GM12878 (cell line): ENCODE measurements at regions not wholly inside any gene's neighbourhood (a gene's known extent, or its start where the extent isn't known, plus 50 kb on each side); places are given as distances from the start of the nearest gene placed in this dataset.

Experiments
- ATAC-seq: fragments of 200-7000 bp; cut with Tn5 transposase; 3 replicates; pipeline ENCODE4 v1.9.1; 2020; ENCODE audit warnings: mild to moderate bottlenecking, moderate library complexity
- BruUV-seq: library from RNA; stranded (reverse); fragments of 400-500 nt; replicated peaks from 2 replicates; lab custom pipeline; 2021; lab: Mats Ljungman, UMichigan
- CTCF ChIA-PET: fragments of 300-600 bp; sonication (Branson Sonifier 250); formaldehyde crosslinking; extraction: SDS; loops from one replicate; lab custom pipeline; 2021; ENCODE audit warnings: inconsistent platforms; lab: Yijun Ruan, JAX
- POLR2A ChIA-PET: fragments of 350-600 bp; formaldehyde crosslinking; extraction: SDS; loops from one replicate; lab custom pipeline; 2021; ENCODE audit warnings: inconsistent platforms; lab: Charles Lee
- RAD21 ChIA-PET: fragments of 300-600 bp; sonication (Branson Sonifier 250); formaldehyde crosslinking; loops from one replicate; lab custom pipeline; 2023; ENCODE audit warnings: antibody characterized with exemption; ENCODE audit not compliant: unreplicated experiment; lab: Charles Lee
- SMC1A ChIA-PET: fragments of 300-600 bp; sonication (Branson Sonifier 250); formaldehyde crosslinking; loops from one replicate; lab custom pipeline; 2023; ENCODE audit not compliant: unreplicated experiment, uncharacterized antibody; lab: Charles Lee
- DNase-seq: peaks from one replicate; pipeline ENCODE4 v3.0.0-alpha.2; 2011; ENCODE audit warnings: low read depth, low spot score
- FAIRE-seq: peaks from 3 replicates; lab custom pipeline; 2011; peaks lifted over from hg19 to GRCh38; lab: Jason Lieb, UNC
- H2AFZ ChIP-seq: 2 replicates; pipeline ENCODE4 v1.6.0; 2011; ENCODE audit warnings: low read depth, low read length, control low read depth; ENCODE audit not compliant: control insufficient read depth
- H3K27ac ChIP-seq: 2 replicates; pipeline ENCODE4 v1.5.1; 2011; ENCODE audit warnings: control low read depth; ENCODE audit not compliant: control insufficient read depth, insufficient read depth
- H3K27me3 ChIP-seq, 2 experiments: replicated peaks in 1 of 2; 2 replicates each; pipeline versions ENCODE4 v1.6.0 to v1.6.1; 2011; ENCODE audit warnings: low read length in 1 of 2; ENCODE audit not compliant: control insufficient read depth in 2 of 2, insufficient read depth in 2 of 2
- H3K36me3 ChIP-seq, 2 experiments: 2 replicates each; pipeline ENCODE4 v1.5.1; 2011; ENCODE audit warnings: low read length in 1 of 2; ENCODE audit not compliant: control insufficient read depth in 2 of 2, insufficient read depth in 2 of 2
- H3K4me1 ChIP-seq: 2 replicates; pipeline ENCODE4 v1.6.1; 2011; ENCODE audit warnings: mild to moderate bottlenecking, low read length, moderate library complexity, mixed read lengths; ENCODE audit not compliant: control insufficient read depth, insufficient read depth
- H3K4me2 ChIP-seq: 2 replicates; pipeline ENCODE4 v1.6.0; 2011; ENCODE audit warnings: control low read depth; ENCODE audit not compliant: control insufficient read depth, insufficient read depth
- H3K4me3 ChIP-seq: fragments of 200-600 bp; sonication (generic); 2 replicates; pipeline ENCODE4 v1.5.1; 2016
- H3K79me2 ChIP-seq: 2 replicates; pipeline ENCODE4 v1.6.0; 2011; ENCODE audit warnings: low read length; ENCODE audit not compliant: control insufficient read depth, insufficient read depth
- H3K9ac ChIP-seq: 2 replicates; pipeline ENCODE4 v1.8.0; 2011; ENCODE audit warnings: low read length, control low read depth, mixed read lengths; ENCODE audit not compliant: control insufficient read depth, insufficient read depth
- H3K9me3 ChIP-seq: replicated peaks from 3 replicates; pipeline ENCODE4 v1.5.1; 2011; ENCODE audit warnings: mild to moderate bottlenecking, low read length; ENCODE audit not compliant: control insufficient read depth, insufficient read depth
- H4K20me1 ChIP-seq: 2 replicates; pipeline ENCODE4 v1.6.0; 2011; ENCODE audit not compliant: control insufficient read depth, insufficient read depth
- EED ChIP-seq: sonication (generic); IDR thresholded peaks from 2 replicates; pipeline ENCODE4 v1.6.1; 2016; ENCODE audit warnings: antibody characterized with exemption, low read depth
- EP300 ChIP-seq, 2 experiments: fragments of 150-350 bp in 1 of 2; IDR thresholded peaks; 2 replicates each; pipeline ENCODE4 v1.6.1; 2011 to 2012; ENCODE audit warnings: low read depth in 2 of 2, low read length in 2 of 2, borderline replicate concordance in 1 of 2, improper control_type of control experiment in 1 of 2, inconsistent platforms in 1 of 2; ENCODE audit not compliant: control insufficient read depth in 1 of 2
- HCFC1 ChIP-seq: fragments of 150-350 bp; IDR thresholded peaks from 2 replicates; pipeline ENCODE4 v1.6.1; 2014; ENCODE audit warnings: low read length
- LARP7 ChIP-seq: fragments of 450-650 bp; IDR thresholded peaks from 2 replicates; pipeline ENCODE4 v1.6.1; 2017; ENCODE audit warnings: mild to moderate bottlenecking
- MEF2A ChIP-seq: IDR thresholded peaks from 2 replicates; pipeline ENCODE4 v1.6.1; 2011; ENCODE audit warnings: low read depth, mild to moderate bottlenecking, low read length, moderate library complexity; ENCODE audit not compliant: insufficient read depth
- NBN ChIP-seq: fragments of 450-650 bp; IDR thresholded peaks from 2 replicates; pipeline ENCODE4 v1.6.1; 2016
- NFXL1 ChIP-seq: fragments of 450-650 bp; IDR thresholded peaks from 2 replicates; pipeline ENCODE4 v1.6.1; 2017; ENCODE audit warnings: antibody characterized with exemption, mild to moderate bottlenecking, borderline replicate concordance
- NRF1 ChIP-seq: conservative IDR thresholded peaks from 2 replicates; pipeline ENCODE4 v1.6.1; 2011; ENCODE audit warnings: mild to moderate bottlenecking, low read depth, low read length, improper control_type of control experiment
- PML ChIP-seq: IDR thresholded peaks from 2 replicates; pipeline ENCODE4 v1.6.1; 2012; ENCODE audit warnings: low read length, inconsistent platforms
- POLR2A ChIP-seq: IDR thresholded peaks from 2 replicates; pipeline ENCODE4 v1.6.1; 2011; ENCODE audit warnings: low read depth, mild to moderate bottlenecking, low read length
- POLR2AphosphoS2 ChIP-seq: IDR thresholded peaks from 2 replicates; pipeline ENCODE4 v1.6.1; 2011; ENCODE audit warnings: low read depth, mild to moderate bottlenecking, low read length, improper control_type of control experiment, moderate library complexity
- POLR2AphosphoS5 ChIP-seq: IDR thresholded peaks from 2 replicates; pipeline ENCODE4 v1.6.1; 2011; ENCODE audit warnings: mild to moderate bottlenecking, low read length, inconsistent platforms
- SMAD1 ChIP-seq: fragments of 450-650 bp; IDR thresholded peaks from 2 replicates; pipeline ENCODE4 v1.6.1; 2018; ENCODE audit warnings: mild to moderate bottlenecking, low read depth; ENCODE audit not compliant: partially characterized antibody
- SMARCA5 ChIP-seq: fragments of 450-650 bp; IDR thresholded peaks from 2 replicates; pipeline ENCODE4 v1.6.1; 2017; ENCODE audit warnings: mild to moderate bottlenecking
- STAT1 ChIP-seq: fragments of 450-650 bp; conservative IDR thresholded peaks from 2 replicates; pipeline ENCODE4 v1.6.1; 2014; ENCODE audit warnings: antibody characterized with exemption, mild to moderate bottlenecking
- TAF1 ChIP-seq: IDR thresholded peaks from 2 replicates; pipeline ENCODE4 v1.6.1; 2011; ENCODE audit warnings: mild to moderate bottlenecking, low read depth, low read length, borderline replicate concordance
- ZZZ3 ChIP-seq: IDR thresholded peaks from 2 replicates; pipeline ENCODE4 v1.6.1; 2011; ENCODE audit warnings: low read depth; ENCODE audit not compliant: control insufficient read depth, insufficient read length
- WGBS: methylation state at CpG from one replicate; pipeline ENCODE4 v1.1.6; 2016; ENCODE audit warnings: low lambda C conversion rate; ENCODE audit not compliant: insufficient replicate concordance, insufficient coverage; ENCODE audit errors: missing lambda C conversion rate; 5-methylcytosine and 5-hydroxymethylcytosine counted together
- in situ Hi-C: fragments of 300-500 bp; cut with MboI; formaldehyde crosslinking; loops from 9 replicates; pipeline ENCODE4 v1.14.3; 2018; ENCODE audit warnings: mixed read lengths
- intact Hi-C: fragments of 100-400 bp; cut with micrococcal nuclease; formaldehyde crosslinking; loops from one replicate; pipeline ENCODE4 v1.14.2; 2022; ENCODE audit not compliant: unreplicated experiment
- TF ChIP-seq, protein P1 (sequence below): fragments of 450-650 bp; formaldehyde crosslinking; IDR thresholded peaks from 2 replicates; pipeline ENCODE4 v1.5.0; 2022; ENCODE audit warnings: mild to moderate bottlenecking, missing genetic modification characterization
- TF ChIP-seq, protein P2 (sequence below): fragments of 450-650 bp; IDR thresholded peaks from 2 replicates; pipeline ENCODE4 v1.6.1; 2017; ENCODE audit warnings: mild to moderate bottlenecking, low read depth, inconsistent platforms; ENCODE audit not compliant: poor library complexity, severe bottlenecking

DNA sequence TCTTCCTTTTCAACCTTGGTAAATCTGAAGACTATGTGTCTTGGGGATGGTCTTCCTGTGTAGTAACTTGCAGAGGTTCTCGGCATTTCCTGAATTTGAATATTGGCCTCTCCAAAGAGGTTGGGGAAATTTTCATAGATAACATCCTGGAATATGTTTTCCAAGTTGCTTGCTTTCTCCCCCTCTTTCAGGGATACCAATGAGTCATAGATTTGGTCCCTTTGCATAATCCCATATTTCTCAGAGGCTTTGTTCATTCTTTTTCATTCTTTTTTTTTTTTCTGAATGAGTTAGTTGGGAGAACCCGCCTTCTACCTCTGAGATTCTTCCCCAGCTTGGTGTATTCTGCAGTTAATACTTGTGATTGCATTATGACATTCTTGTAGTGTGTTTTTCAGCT lies 549.2 kb upstream of the AMOT start:
- Histone ChIP-seq H3K4me2 (no peak overlapping the region), H3K79me2 (no peaks in the 10 kb centered on the region), H3K4me1 (no peaks in the 10 kb centered on the region), H2AFZ (no peak overlapping the region), H3K27ac (no peak overlapping the region), H3K9me3 (no peaks in the 10 kb centered on the region; the same call in 2 of the 3 replicates), H3K36me3 (no peaks in the 10 kb centered on the region), H3K9ac (no peak overlapping the region), H3K4me3 (no peak overlapping the region), H4K20me1 (no peaks in the 10 kb centered on the region), H3K27me3 (no peaks in the 10 kb centered on the region)
- 92% methylated on average over 1 of the region's 2 CpGs for WGBS
- in situ Hi-C loops (no loop called here), intact Hi-C loops (no loop called here)
- ATAC-seq (no peak), DNase-seq (no peak), FAIRE-seq (no peak)
- ChIA-PET RAD21 (no interaction called here), SMC1A (interaction anchor here (1.3 kb wide), 1 partner anchor 9 kb away, joined by 4 read pairs; no protein-coding TSS in a partner anchor), CTCF (no interaction called here), POLR2A (no interaction called here)
- no TSS peak for BruUV-seq
- no peak for TF ChIP-seq STAT1
- no peak for TF ChIP-seq LARP7
- no peak for TF ChIP-seq EP300 (IDR thresholded peaks at IDR 0.05; ENCODE audit: borderline replicate concordance in 1 of 2, control insufficient read depth in 1 of 2, low read depth in 2 of 2, low read length in 2 of 2)
- TF ChIP-seq POLR2AphosphoS5, result no peak
- no peak for TF ChIP-seq POLR2A
- TF ChIP-seq TAF1, result no peak
- TF ChIP-seq MEF2A, result no peak
- no peak for TF ChIP-seq POLR2AphosphoS2
- no peak for TF ChIP-seq SMARCA5
- TF ChIP-seq SMAD1, result no peak
- TF ChIP-seq NFXL1, result no peak
- TF ChIP-seq, protein P1, sequence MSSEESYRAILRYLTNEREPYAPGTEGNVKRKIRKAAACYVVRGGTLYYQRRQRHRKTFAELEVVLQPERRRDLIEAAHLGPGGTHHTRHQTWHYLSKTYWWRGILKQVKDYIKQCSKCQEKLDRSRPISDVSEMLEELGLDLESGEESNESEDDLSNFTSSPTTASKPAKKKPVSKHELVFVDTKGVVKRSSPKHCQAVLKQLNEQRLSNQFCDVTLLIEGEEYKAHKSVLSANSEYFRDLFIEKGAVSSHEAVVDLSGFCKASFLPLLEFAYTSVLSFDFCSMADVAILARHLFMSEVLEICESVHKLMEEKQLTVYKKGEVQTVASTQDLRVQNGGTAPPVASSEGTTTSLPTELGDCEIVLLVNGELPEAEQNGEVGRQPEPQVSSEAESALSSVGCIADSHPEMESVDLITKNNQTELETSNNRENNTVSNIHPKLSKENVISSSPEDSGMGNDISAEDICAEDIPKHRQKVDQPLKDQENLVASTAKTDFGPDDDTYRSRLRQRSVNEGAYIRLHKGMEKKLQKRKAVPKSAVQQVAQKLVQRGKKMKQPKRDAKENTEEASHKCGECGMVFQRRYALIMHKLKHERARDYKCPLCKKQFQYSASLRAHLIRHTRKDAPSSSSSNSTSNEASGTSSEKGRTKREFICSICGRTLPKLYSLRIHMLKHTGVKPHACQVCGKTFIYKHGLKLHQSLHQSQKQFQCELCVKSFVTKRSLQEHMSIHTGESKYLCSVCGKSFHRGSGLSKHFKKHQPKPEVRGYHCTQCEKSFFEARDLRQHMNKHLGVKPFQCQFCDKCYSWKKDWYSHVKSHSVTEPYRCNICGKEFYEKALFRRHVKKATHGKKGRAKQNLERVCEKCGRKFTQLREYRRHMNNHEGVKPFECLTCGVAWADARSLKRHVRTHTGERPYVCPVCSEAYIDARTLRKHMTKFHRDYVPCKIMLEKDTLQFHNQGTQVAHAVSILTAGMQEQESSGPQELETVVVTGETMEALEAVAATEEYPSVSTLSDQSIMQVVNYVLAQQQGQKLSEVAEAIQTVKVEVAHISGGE (CRISPR knock-in tag), result no peak
- no peak for TF ChIP-seq PML
- no peak for TF ChIP-seq ZZZ3
- no peak for TF ChIP-seq NBN
- no peak for TF ChIP-seq EED
- no peak for TF ChIP-seq HCFC1
- TF ChIP-seq, protein P2, sequence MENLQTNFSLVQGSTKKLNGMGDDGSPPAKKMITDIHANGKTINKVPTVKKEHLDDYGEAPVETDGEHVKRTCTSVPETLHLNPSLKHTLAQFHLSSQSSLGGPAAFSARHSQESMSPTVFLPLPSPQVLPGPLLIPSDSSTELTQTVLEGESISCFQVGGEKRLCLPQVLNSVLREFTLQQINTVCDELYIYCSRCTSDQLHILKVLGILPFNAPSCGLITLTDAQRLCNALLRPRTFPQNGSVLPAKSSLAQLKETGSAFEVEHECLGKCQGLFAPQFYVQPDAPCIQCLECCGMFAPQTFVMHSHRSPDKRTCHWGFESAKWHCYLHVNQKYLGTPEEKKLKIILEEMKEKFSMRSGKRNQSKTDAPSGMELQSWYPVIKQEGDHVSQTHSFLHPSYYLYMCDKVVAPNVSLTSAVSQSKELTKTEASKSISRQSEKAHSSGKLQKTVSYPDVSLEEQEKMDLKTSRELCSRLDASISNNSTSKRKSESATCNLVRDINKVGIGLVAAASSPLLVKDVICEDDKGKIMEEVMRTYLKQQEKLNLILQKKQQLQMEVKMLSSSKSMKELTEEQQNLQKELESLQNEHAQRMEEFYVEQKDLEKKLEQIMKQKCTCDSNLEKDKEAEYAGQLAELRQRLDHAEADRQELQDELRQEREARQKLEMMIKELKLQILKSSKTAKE, result no peak
- no peak for TF ChIP-seq NRF1
